Mucosa of descending colon (tissue), 3 donors: ENCODE measurements at regions not wholly inside any gene's neighbourhood (a gene's known extent, or its start where the extent isn't known, plus 50 kb on each side); places are given as distances from the start of the nearest gene placed in this dataset.

Experiments used
- ATAC-seq: fragments of 200-7000 bp; cut with Tn5 transposase; one replicate; pipeline ENCODE4 v1.9.1; 2020; ENCODE audit warnings: mild to moderate bottlenecking, moderate library complexity
- DNase-seq, 3 donors: peaks; one replicate each; pipeline ENCODE4 v3.0.0-alpha.2; 2020
- H3K36me3 ChIP-seq: fragments of 200-600 bp; one replicate; pipeline ENCODE4 v1.8.0; 2021; ENCODE audit warnings: low read depth, mild to moderate bottlenecking
- H3K4me1 ChIP-seq: fragments of 200-600 bp; one replicate; pipeline ENCODE4 v1.8.0; 2021; ENCODE audit warnings: low read depth, mild to moderate bottlenecking
- H3K4me3 ChIP-seq: fragments of 200-600 bp; one replicate; pipeline ENCODE4 v1.8.0; 2021; ENCODE audit warnings: mild to moderate bottlenecking
- H3K9me3 ChIP-seq: fragments of 200-600 bp; one replicate; pipeline ENCODE4 v1.8.0; 2021; ENCODE audit warnings: mild to moderate bottlenecking
- CTCF ChIP-seq: fragments of 200-600 bp; IDR thresholded peaks from one replicate; pipeline ENCODE4 v1.8.0; 2022; ENCODE audit warnings: antibody characterized with exemption, mild to moderate bottlenecking
- intact Hi-C, 2 donors: fragments of 100-400 bp; cut with DNase I in 1 of 2; cut with micrococcal nuclease in 1 of 2; formaldehyde crosslinking; loops; one replicate each; pipeline versions ENCODE4 v1.11.0 to v1.11.1; 2022; cut with DNase I, micrococcal nuclease
- donor health status: DM: no; HTN: no; CAD: no; lungs with moderate emphysema.
- donor health status: DM: no; HTN: no; CAD: no.
- donor health status: DM: no; HTN: yes; CAD: no.

GRCh38 chr13:31631746-31632145, 107.6 kb upstream of the RXFP2 start:
- Histone ChIP-seq H3K4me1 (no peaks in the 10 kb centered on the region), H3K4me3 (no peak overlapping the region), H3K9me3 (no peaks in the 10 kb centered on the region), H3K36me3 (no peaks in the 10 kb centered on the region)
- intact Hi-C loops: no loop called here
- no peak for TF ChIP-seq CTCF
- ATAC-seq (no peak), DNase-seq (no peak)

GRCh38 chr13:31638577-31638976, 100.7 kb upstream of the RXFP2 start:
- TF ChIP-seq CTCF: no peak
- no peaks in the 10 kb centered on the region for H3K36me3 ChIP-seq
- no peaks in the 10 kb centered on the region for H3K4me1 ChIP-seq
- ATAC-seq: no peak
- no peak overlapping the region for H3K4me3 ChIP-seq
- DNase-seq: no peak
- intact Hi-C loops: no loop called here
- no peaks in the 10 kb centered on the region for H3K9me3 ChIP-seq

GRCh38 chr13:31639443-31640163, 99.7 kb upstream of the RXFP2 start:
- TF ChIP-seq CTCF: no peak
- no peaks in the 10 kb centered on the region for H3K9me3 ChIP-seq
- no peaks in the 10 kb centered on the region for H3K4me1 ChIP-seq

GRCh38 chr13:31649766-31650165, 89.6 kb upstream of the RXFP2 start:
- no peak for DNase-seq
- H3K36me3 ChIP-seq: no peaks in the 10 kb centered on the region
- ATAC-seq: no peak
- TF ChIP-seq CTCF: no peak
- no peak overlapping the region for H3K4me3 ChIP-seq
- no peaks in the 10 kb centered on the region for H3K4me1 ChIP-seq
- intact Hi-C loops: no loop called here
- no peaks in the 10 kb centered on the region for H3K9me3 ChIP-seq

More at GRCh38 chr13:31639443-31640163, 99.7 kb upstream of the RXFP2 start:
- DNase-seq (no peak), ATAC-seq (no peak)
- intact Hi-C loops: no loop called here
- Histone ChIP-seq H3K36me3 (no peaks in the 10 kb centered on the region), H3K4me3 (no peak overlapping the region)

GRCh38 chr13:31653730-31654129, 85.6 kb upstream of the RXFP2 start:
- H3K9me3 ChIP-seq: no peaks in the 10 kb centered on the region
- H3K4me1 ChIP-seq: no peaks in the 10 kb centered on the region
- no peak for TF ChIP-seq CTCF
- no peaks in the 10 kb centered on the region for H3K36me3 ChIP-seq
- DNase-seq: no peak
- H3K4me3 ChIP-seq: no peak overlapping the region
- ATAC-seq: no peak
- intact Hi-C loops: no loop called here
